Mucosa of rectum (tissue), 2 donors: ENCODE measurements at regions not wholly inside any gene's neighbourhood (a gene's known extent, or its start where the extent isn't known, plus 50 kb on each side); places are given as distances from the start of the nearest gene placed in this dataset.

Experiments used
- H3K27ac ChIP-seq, 2 donors: one replicate each; pipeline ENCODE4 v1.7.0; 2013; ENCODE audit warnings: inconsistent platforms in 2 of 2, low read depth in 2 of 2, low read length in 2 of 2
- H3K27me3 ChIP-seq, 2 donors: one replicate each; pipeline ENCODE4 v1.7.0; 2013; ENCODE audit warnings: low read length in 2 of 2; ENCODE audit not compliant: control insufficient read depth in 2 of 2, insufficient read depth in 2 of 2
- H3K36me3 ChIP-seq, 2 donors: one replicate each; pipeline ENCODE4 v1.7.0; 2013; ENCODE audit warnings: low read length in 2 of 2; ENCODE audit not compliant: control insufficient read depth in 2 of 2, insufficient read depth in 2 of 2
- H3K4me1 ChIP-seq, 2 donors: one replicate each; pipeline ENCODE4 v1.7.0; 2013; ENCODE audit warnings: low read length in 2 of 2, mild to moderate bottlenecking in 1 of 2; ENCODE audit not compliant: control insufficient read depth in 2 of 2, insufficient read depth in 2 of 2
- H3K4me3 ChIP-seq, 2 donors: one replicate each; pipeline ENCODE4 v1.7.0; 2013; ENCODE audit warnings: low read length in 2 of 2
- H3K9ac ChIP-seq, 2 donors: one replicate each; pipeline ENCODE4 v1.7.0; 2013; ENCODE audit warnings: low read length in 2 of 2, low read depth in 1 of 2, mild to moderate bottlenecking in 1 of 2
- H3K9me3 ChIP-seq, 2 donors: one replicate each; pipeline ENCODE4 v1.7.0; 2013; ENCODE audit warnings: low read length in 2 of 2; ENCODE audit not compliant: control insufficient read depth in 2 of 2
- donor health status: healthy.
- donor health status: Normal muscosa, but diverticular disease.

DNA sequence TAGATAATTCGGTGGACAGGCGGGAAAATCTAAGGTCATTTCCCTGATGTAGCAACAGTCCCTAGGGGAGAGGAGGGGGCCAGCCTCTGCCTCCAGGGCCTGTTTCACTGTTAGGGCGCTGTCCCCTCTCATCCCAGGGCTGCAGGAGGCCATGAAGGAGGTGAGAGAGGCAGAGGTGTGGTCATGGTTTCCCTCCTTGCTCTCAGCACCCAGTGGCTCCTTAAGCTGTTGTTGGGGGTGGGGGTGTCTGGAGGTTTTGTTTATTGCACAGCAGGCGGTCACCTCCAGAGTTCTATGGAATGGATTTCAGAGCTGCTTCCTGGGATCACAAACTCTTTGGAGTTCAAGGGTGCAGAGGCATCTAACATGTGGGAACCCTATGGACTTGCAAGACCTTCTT is 212.5 kb upstream of the RTL1 start:
- Histone ChIP-seq H3K27me3 (no peaks in the 10 kb centered on the region), H3K9me3 (no peaks in the 10 kb centered on the region), H3K4me3 (no peak overlapping the region), H3K36me3 (no peaks in the 10 kb centered on the region), H3K4me1 (no peaks in the 10 kb centered on the region), H3K9ac (no peak overlapping the region), H3K27ac (no peak overlapping the region)

DNA sequence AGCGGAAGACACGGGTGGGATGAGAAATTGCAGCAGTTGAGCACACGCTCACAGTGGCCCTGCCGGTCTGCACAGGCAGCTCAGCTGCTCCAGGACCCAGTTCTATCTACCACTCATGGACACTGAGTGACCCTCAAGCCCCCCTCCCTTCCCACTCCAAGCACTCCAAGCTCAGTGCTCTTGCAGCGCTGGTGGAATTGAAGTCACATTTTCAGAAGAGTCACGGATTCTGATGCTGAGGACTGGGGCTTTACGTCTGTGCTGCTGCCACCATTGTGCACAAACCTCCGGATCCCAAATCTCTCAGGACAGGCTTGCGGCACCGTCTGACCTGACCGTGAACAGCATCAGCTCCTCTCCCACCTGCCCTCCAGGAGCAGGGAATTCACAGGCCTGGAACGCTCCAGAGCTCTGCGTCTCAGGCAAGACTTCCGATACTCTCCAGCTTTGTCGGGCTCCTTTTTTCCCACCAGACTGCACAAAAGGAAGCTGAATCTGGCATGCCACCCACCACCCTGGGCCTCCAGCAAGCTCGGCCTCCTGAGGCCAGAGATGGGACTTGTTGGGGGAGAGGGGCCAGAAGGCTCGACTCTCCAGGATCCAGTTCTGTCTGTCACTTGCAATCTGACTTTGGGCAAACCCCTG is 213.1 kb upstream of the RTL1 start:
- Histone ChIP-seq H3K36me3 (no peaks in the 10 kb centered on the region), H3K27ac (no peak overlapping the region), H3K9me3 (no peaks in the 10 kb centered on the region), H3K27me3 (no peaks in the 10 kb centered on the region), H3K9ac (no peak overlapping the region), H3K4me3 (no peak overlapping the region), H3K4me1 (no peaks in the 10 kb centered on the region)

DNA sequence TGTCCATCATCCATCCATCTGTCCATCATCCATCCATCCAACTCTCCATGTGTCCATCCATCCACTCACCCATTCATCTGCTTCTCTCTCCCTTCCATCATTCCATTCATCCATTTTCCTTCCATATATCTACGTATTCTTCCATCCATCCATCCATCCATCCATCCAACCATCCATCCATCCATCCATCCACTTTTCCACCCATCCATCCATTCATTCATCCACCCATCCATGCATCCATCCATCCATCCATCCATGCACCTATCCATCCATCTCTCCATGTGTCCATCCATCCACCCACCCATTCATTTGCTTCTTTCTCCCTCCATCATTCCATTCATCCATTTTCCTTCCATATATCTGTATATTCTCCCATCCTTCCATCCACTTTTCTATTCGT is 214.0 kb upstream of the RTL1 start:
- no peak overlapping the region for H3K27ac ChIP-seq
- no peaks in the 10 kb centered on the region for H3K9me3 ChIP-seq
- H3K9ac ChIP-seq = no peak overlapping the region
- no peaks in the 10 kb centered on the region for H3K36me3 ChIP-seq
- H3K4me1 ChIP-seq = no peaks in the 10 kb centered on the region
- H3K27me3 ChIP-seq = no peaks in the 10 kb centered on the region
- no peak overlapping the region for H3K4me3 ChIP-seq

DNA sequence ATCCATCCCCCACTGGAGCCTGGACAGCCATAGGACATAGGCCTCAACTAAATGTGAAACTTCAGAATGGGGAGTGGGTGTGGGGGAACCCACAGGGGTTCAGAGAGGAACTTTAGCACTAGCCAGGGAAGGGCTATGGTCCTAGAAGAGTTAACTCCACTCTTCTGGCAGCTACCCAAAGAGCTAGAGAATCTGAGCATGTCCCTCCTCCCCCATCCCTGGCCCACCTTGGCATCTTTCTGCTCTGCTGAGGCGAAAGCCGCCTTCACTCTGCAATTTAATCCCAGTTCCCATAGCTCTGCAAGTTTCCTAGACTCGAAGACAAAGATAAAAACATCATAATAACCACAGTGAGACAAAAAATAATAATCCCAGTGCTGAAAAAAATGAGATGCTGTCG is 214.7 kb upstream of the RTL1 start:
- H3K36me3 ChIP-seq = no peaks in the 10 kb centered on the region
- no peaks in the 10 kb centered on the region for H3K27me3 ChIP-seq
- no peaks in the 10 kb centered on the region for H3K4me1 ChIP-seq
- no peak overlapping the region for H3K27ac ChIP-seq
- no peak overlapping the region for H3K4me3 ChIP-seq
- H3K9me3 ChIP-seq = no peaks in the 10 kb centered on the region
- H3K9ac ChIP-seq = no peak overlapping the region

DNA sequence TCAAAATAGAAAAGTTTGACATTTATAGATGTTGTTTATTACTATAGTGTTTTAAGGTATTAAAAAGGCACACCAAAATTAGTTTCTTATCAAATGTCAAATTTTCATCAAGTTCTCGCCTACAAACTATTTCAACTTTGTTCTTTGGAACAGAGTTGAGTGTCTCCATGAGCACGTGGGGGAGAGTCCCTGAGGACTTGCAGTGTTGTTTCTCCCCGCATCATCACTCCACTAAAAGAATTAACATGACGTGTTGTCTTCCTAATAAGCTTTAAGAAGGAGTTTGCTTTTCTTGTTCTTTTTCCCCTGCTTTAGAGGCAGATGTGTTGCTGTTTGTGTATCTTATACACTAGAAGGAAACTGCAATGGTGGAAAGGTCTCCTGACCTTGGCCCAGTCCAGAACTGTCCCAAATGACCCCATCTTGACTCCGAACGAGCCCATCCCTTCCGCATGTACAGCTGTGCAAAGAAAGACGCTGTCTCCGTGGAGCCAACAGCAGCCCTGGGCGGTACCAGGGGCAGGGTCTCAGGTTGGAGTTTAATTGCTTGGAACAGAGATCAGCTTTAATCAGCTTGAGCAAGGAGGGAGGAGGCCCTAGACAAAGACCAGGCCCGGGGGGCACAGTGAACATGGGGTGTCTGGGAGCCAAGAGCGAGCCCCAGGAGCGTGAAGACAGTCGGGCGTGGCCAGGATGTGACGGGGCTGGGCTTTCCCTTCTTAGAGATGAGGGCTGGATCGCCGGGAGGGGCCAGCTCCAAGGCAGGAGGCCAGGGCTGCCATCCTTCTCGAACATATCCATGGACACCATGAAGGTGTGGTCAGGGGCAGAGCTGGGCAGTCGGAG is 215.4 kb upstream of the RTL1 start:
- no peak overlapping the region for H3K27ac ChIP-seq
- no peak overlapping the region for H3K4me3 ChIP-seq
- no peak overlapping the region for H3K9ac ChIP-seq
- no peaks in the 10 kb centered on the region for H3K9me3 ChIP-seq
- no peaks in the 10 kb centered on the region for H3K36me3 ChIP-seq
- H3K4me1 ChIP-seq = no peaks in the 10 kb centered on the region
- no peaks in the 10 kb centered on the region for H3K27me3 ChIP-seq

DNA sequence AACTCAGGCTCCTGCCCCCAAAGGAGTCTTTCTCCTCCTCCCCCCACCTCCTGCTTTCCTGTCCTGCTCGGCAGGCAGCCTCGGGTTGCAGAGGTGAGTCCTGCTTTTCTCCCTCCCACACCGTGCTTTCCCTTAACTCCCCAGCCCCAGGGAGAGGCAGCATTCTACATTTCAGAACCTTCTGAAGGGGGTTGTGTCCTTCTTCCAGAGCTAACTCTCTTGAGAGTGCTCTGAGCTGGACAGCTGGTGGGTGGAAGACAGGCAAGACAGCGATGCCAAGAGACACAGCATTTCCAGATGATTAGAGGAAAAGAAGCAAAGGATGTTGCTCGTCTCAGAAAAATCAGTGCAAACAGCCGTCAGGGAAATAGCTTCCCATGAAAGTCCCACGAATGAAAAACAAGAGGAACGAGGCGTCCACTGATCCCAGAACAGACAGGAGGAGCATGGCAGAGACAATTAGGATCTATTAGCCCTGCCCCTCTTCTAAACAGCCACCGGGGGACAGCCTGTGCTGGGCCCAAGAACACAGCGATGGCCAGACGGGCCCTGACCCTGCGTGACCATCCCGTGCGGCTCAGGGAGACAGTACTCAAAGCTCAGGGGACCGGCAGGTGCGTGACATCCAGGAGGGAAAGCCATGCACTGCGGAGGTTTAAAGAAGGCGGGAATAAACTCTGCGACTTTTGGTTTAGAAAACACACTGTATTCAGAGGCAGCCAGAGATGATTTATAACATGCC is 216.5 kb upstream of the RTL1 start:
- Histone ChIP-seq H3K9me3 (no peaks in the 10 kb centered on the region), H3K9ac (no peak overlapping the region), H3K36me3 (no peaks in the 10 kb centered on the region), H3K27me3 (no peaks in the 10 kb centered on the region), H3K4me3 (peak overlapping the region; percentile 23 to 53), H3K27ac (no peak overlapping the region), H3K4me1 (no peaks in the 10 kb centered on the region)

DNA sequence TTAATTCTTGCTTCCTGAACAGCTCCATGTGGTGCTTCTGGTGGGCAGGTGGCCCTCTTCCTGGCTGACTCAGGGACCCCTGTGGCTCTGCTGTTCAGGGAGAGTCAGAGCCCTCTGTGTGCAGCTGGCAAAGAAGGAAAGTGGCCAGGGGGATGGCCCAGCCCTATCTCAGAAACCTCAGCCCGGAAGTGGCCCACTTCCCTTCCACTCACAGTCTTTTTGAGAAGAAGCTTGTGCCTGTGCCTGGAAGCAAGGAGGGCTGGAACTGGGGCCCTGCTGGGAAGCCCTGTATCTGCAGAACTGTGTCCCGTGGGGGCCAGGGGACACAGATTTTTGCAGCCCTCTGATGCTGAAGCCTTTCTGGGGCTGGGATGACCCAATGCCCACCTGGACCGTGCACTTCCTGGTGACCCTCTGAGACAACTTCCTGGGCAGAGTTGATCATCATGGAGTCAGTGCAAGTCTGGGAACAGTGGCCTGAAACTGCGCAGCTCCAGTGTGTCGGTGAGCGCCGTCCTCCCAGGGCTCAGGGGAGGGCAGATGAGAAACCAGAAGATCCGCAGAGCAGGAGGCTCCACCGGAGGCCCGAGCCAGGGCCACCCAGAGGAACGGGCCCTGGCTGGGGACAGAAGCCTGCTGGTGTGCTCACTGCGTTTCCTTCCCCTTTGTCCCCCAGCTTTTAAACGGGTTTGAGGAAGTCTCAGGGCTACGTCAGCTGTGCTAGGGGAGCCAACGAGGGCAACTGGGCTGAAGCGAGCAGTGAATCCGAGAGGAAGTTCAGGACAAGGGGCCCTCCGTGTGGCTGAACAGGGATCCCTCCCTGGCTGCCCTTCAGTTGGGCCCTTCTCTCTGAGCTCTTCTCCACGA is 217.4 kb upstream of the RTL1 start:
- Histone ChIP-seq H3K36me3 (no peaks in the 10 kb centered on the region), H3K4me1 (no peaks in the 10 kb centered on the region), H3K27ac (peak overlapping the region; percentile 55 to 61), H3K4me3 (peak overlapping the region; percentile 23 to 53), H3K27me3 (no peaks in the 10 kb centered on the region), H3K9ac (peak overlapping the region in 1 of 2 donors; percentile 14), H3K9me3 (no peaks in the 10 kb centered on the region)

DNA sequence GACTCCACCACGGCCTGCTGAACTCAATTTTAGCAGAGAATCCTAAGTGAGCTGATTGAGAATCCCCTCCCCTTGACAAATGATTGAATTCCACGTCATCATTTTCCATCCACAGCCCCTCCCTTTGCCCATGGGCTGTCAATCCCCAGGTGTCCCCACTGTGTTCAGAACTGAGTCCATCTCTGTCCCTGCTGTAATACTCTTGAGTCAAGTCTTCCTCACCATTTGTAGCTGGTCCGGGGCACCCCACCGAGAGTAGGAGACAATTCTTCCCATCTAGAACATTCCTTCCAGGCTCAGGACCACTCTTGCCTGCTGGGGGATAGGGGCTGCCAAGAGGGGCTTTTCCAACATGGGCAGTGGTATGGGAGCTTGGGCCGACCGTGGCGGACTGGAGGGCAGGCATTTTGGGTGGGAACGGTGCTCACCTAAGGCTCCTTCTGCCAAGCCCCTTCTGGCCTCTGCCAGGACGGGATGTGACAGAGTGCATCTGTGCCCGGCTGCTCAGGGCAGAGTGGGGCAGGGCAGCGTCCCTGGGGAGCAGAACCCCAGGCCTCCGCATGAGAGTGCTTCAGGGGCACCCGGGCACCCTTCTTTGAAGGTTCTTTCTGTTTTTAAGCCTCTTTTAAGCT is 218.1 kb upstream of the RTL1 start:
- peak overlapping the region in 1 of 2 donors; percentile 37 for H3K4me3 ChIP-seq
- H3K9ac ChIP-seq = no peak overlapping the region
- H3K4me1 ChIP-seq = no peaks in the 10 kb centered on the region
- H3K36me3 ChIP-seq = no peaks in the 10 kb centered on the region
- no peaks in the 10 kb centered on the region for H3K27me3 ChIP-seq
- peak overlapping the region in 1 of 2 donors; percentile 61 for H3K27ac ChIP-seq
- H3K9me3 ChIP-seq = no peaks in the 10 kb centered on the region

DNA sequence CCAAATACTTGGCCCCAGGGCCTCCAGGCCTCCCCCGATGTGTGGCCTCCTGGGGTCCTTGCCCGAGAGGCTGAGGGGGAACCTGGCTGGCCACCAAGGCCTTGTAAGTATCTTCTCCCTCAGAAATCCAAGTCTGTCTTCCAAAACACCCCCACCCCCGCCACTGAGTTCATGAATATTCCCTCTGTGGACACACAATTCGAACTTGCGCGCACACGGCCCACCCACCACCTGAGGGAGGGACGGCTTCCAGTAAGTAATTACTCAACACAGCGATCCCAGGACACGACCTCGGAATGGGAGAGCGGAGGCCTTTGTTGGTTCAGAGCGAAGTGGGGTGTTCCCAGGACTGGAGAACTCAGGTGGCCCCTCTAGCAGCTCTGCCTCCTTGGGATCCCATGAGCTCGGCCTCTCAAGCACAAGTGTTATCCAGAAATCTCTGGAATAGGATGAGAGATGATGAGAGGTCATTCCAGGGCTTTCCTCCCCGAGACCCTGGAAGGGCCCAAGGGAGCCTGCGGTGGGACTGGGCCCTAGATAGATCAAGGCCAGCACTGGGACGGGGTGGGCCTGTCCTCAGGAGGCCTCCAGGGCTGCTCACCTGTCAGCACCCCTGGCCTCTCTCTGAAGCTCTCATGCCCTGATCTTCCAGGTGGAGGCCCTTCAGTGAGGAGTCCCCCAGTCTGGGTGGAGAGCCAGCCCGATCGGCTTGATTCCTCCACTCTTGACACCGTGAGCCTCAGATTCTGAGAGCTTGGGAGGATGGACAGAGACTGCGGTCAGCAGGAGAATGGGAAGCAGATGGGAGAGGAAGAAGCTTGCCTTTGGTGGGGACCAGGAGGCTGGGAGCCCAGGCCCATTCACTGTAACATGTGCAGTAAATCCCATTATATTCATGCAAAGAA is 219.0 kb upstream of the RTL1 start:
- Histone ChIP-seq H3K9ac (no peak overlapping the region), H3K4me1 (no peaks in the 10 kb centered on the region), H3K4me3 (no peak overlapping the region), H3K36me3 (no peaks in the 10 kb centered on the region), H3K27me3 (no peaks in the 10 kb centered on the region), H3K9me3 (no peaks in the 10 kb centered on the region), H3K27ac (no peak overlapping the region)
